NOMO-1 treated with DMSO at 0.1 percent for 48 hours (cell line): ENCODE measurements at regions not wholly inside any gene's neighbourhood (a gene's known extent, or its start where the extent isn't known, plus 50 kb on each side); places are given as distances from the start of the nearest gene placed in this dataset.

Experiments used
- DNase-seq: peaks from one replicate; lab custom pipeline; 2025; ENCODE audit not compliant: unreplicated experiment; lab: John Stamatoyannopoulos, UW

DNA sequence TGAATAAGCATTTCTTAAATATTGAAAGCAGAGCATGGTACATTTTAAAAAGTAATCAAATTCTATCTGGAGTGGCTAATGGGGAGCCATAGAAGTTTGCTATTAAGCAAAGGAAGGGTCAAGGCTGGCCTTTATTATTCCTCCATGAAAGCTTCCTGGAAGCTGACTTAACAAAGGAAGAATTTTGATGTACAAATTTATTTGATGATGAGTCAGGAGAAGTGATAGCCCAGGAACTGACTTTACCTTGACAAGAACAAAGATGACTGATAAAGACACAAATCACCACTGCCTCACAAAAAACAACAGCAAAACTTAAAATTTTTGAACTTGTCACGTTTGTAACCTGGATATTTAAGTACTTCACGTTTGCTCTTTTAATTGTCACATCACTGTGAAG lies 872.1 kb downstream of the PCDH7 start:
- no peak for DNase-seq

DNA sequence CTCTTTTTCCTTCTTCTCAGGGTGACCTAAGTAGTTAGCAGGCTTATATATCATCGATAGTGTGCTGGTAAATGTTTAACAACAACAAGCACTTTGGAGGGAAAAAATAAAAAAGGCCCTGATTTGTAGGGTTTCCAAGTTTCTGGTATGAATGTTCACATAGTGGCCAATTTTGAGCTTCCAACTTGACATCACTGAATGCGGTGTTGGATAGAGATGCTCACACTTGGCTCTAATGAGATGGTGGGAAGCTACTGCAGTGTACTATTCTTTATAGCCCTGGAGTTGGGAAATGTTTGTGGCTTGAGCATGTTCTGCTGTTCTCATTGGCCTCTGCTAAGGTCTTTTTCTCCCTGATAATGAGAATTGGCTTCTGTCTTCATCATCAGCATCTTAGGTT lies 875.3 kb downstream of the PCDH7 start:
- no peak for DNase-seq

DNA sequence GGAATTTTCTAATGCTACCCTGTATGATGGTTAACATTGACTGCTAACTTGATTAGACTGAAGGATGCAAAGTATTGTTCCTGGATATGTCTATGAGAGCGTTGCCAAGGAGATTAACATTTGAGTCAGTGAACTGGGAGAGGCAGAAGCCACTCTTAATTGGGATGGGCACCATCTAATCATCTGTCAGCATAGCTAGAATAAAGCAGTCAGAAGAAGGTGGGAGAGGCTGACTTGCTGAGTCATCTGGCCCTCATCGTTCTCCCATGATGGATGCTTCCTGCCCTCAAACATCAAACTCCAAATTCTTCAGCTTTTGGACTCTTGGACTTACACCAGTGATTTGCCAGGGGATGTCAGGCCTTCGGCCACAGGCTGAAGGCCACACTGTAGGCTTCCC lies 878.5 kb downstream of the PCDH7 start:
- no peak for DNase-seq

DNA sequence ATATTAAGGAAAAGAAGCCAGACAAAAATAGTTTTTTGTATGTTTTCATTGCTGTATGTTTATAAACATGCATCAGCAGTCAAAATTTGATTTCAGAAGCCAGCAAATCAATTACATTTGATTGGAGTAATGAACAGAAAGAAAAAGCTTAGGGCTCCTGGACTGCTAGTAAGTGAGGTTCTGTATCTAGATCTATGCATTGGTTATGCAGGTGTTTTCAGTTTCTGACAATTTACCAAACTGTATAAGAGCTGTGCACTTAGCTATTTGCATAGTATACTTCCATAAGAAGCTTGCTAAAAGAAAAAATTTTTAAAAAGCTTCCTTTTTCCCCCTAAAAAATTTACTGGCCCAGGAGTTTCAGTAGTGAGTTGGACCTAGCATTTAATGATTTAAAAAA lies 881.6 kb downstream of the PCDH7 start:
- DNase-seq: no peak

DNA sequence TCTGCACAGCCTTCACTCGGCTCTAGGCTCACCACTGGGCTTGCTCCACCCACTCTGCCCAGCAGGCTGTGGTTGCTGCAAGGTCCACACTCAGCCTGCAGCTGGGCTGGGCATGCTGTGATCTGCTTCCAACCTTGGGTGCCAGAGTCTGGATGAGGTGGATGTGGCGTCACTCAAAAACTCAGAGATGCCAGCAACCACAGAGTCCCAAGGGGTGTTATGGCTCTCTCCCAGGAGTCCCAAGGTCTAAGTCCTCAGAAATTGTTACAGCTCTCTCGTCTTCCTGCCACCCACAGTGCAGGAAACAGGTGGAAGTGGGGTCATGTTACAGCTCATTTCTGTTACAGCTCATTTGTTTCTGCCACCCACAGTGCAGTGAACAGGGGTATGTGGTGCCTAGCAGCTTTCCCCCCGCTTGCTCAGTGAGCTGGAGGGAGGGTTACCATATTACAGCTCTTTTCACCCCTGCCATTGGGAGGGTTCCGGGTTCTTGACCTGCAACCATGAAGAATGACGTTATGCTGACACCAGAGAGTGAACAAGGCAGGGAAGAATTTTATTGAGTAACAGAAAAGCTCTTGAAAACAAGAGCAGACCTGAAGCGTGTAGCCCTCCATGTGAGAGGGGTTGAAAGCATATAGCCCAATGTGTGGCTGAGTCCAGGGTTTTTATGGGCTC lies 893.9 kb downstream of the PCDH7 start:
- DNase-seq: no peak

DNA sequence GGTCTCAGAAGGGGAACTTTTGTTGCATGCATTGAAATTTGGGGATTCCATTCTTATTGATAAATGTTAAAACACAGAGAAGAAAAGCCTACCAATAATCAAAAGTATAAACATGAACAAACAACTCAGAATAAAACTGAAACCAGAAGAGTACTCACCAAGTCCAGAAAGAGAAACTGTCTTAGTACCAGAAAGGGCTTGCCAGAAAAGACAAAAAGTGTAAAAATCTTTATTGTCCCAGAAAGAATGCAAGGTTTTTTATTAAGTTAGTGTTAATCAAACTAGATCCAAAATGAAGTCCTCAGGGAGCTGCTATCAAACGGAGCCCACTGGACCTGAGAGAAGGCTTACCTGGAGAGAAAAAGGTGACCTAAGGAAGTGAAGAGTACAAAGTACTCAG lies 897.5 kb downstream of the PCDH7 start:
- DNase-seq: no peak

DNA sequence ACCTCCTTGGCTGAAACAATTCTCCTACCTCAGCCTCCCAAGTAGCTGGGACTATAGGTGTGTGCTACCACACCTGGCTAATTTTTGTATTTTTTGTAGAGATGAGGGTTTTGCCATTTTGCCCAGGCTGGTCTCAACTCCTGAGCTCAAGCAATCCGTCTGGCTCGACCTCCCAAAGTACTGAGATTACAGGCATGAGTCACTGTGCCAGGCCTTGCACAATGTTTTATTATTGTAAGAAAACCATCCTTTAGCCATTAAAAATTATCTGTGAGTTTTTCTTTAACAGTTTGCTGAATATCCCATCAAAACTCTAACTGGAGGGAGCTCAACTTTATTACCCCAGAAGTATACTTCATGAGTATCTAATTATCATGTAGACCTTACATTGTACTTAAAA lies 900.3 kb downstream of the PCDH7 start:
- no peak for DNase-seq

DNA sequence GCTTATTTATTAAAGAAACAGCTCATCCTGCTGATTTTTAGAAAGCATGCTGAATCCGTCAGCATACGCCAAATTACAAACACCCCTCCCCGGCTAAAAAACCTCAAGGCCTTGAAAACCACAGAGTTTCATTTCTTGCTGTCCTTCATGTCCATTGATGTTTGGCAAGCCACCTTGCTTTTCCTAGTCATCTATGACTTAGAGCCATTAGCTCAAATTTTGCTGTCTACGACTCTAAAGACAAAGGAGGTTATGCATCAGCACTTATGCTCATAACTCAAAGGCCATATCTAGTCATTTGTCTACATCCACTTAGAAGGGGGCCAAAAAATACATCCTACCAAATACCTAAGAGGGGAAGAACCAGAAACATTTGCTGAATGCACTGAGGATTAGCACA lies 925.1 kb downstream of the PCDH7 start:
- DNase-seq: no peak

DNA sequence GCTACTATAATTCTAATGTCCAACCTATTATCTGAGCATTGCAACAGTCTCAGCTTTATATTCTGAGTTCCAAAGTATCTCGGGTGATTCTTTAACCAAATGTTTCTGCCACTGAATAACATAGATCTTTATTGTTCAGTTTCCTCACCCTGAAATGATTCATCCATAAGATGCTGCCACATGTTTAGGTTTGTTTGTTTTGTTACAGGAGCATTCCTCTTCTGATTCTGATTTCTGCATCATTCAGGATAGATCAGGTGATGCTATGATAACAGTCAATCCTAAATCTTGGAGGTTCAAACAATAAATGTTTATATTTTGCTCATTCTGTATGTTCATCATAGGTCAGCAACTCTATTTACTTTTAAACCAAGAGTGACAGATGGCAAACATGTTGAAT lies 927.6 kb downstream of the PCDH7 start:
- no peak for DNase-seq

DNA sequence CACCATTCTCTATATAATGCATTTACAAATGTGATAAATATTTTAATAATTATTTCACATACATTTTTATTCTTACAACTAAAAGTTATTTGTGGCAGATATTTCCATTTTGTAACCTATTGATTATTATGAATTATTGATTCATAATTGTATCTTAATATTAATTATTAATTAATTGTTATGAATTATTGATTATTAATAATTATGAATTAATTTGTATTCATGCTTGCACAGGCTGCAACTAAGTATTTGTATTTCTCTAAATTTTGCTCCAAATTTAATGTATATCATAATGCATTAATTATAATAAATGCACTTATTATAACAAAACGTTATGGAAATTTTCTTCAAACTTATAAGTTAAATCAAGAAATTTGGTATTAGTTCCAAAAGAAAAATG lies 929.7 kb downstream of the PCDH7 start:
- no peak for DNase-seq

DNA sequence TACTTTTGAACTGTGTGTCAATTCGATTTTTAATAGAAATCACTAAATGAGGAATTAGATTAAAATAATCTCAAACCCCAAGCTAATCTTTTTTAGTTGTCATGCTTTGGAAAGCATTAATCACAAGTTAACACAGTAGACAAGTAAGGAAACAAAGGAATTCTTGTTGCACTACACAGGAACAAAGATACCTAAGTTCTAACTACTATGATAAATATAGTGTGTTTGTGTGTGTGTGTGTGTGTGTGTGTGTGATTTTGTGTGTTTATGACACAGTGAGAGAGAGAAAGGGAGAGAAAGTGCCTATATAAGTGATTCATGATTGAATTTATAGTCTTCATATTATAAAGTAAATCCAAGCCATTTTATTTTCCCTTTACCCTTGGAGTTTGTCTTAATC lies 931.4 kb downstream of the PCDH7 start:
- no peak for DNase-seq

DNA sequence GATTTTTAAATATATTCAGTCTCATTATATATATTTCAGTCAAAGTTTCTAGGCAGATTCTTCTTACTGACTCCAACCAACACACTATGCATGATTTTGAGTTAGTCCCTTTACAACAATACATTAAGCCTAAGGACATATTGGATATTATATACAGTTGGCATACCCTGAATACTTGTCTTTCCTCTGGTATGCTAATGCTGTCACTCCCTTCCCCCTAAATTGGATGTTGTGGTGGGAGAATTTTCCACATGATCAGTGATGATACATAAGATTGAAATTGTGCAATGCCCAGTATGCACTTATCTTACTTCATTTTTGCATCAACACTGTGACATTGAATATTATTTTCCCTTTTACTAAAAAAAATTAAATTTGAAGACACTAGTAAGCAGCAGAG lies 935.2 kb downstream of the PCDH7 start:
- DNase-seq: no peak

DNA sequence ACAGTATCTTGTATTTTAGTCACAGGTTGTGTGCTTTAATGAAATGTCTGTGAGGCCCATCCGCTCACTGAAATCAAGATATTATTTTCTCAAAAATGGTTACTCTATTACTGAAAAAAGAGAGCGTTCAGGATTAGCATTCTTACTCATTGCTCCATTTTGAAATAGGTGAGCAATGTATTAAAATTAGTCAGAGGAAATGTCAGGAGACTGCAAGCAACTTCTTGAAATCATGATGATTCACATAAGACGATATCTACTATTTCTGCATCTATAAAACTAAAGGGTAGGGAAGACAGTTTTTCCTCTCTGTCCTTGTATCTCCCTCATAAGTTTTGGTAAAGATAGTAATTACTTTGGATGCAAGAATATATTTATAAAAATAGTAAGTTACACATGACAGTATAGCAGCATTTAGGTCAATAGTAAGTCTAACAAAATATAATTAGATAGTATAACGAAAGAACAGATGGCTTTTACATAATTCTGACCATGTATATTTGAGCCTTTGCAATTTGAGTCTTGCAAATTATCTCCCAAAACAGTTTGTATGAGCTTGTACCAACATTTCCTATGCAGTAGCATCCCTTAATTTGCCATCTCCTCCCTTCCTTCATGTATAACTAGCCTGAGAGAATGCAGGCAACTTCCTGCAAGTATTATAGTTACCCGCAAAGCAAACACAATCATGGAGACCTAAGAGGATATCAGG lies 937.8 kb downstream of the PCDH7 start:
- DNase-seq: no peak

DNA sequence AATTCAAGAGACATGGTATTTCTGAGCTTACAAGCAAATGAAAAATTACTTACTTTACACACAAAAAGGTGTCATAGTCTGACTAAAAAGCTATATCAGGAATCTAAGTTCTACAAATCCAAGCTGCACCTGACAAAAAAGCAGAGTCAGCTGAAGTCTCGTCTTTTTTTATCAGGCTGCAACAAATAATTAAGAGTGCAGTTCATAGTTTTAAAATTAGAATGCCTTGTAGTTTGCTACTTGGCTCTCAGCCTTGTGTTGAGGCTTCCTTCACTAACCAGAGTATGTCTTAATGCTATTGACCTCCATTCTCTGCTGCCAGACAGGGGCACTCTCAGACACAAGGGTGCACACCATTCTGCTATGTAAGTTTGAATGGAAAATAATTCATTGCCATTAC lies 940.7 kb downstream of the PCDH7 start:
- DNase-seq: no peak

DNA sequence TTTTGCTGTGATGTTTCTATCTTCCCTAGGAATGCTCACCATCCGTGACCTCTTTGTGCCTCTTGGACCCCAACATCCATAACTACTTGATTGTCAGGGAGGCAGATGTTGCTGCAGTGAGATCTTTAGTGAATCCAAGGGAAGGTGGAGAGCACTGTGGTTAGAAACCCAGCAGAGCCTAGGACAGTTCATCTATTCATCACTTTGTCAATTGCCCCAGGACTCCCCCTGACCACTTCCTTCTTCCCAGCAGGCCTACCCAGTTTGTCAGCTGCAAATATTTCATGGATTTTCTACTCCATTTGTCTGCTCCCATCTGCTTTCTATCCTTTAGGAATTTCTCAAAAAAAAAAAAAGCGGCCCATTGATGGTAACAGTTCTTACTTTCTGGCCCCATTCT lies 942.8 kb downstream of the PCDH7 start:
- DNase-seq: no peak

DNA sequence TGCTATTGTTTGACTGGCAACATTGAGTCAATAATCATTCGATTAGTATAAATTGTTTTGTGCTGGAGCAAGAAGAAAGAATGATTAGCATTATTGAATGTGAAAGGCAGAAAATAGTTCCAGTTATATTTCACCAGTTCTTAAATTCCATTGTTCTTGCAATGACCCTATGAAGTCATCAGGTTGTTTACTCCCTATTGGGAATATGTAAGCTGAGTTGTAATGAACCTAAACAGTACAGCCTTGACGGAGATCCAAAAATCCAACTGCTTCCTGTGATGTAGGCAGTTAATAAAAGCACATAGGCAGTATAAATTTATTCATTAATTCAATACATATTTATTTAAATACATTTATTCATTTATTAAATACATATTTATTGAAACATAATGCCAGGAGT lies 947.5 kb downstream of the PCDH7 start:
- DNase-seq: no peak

DNA sequence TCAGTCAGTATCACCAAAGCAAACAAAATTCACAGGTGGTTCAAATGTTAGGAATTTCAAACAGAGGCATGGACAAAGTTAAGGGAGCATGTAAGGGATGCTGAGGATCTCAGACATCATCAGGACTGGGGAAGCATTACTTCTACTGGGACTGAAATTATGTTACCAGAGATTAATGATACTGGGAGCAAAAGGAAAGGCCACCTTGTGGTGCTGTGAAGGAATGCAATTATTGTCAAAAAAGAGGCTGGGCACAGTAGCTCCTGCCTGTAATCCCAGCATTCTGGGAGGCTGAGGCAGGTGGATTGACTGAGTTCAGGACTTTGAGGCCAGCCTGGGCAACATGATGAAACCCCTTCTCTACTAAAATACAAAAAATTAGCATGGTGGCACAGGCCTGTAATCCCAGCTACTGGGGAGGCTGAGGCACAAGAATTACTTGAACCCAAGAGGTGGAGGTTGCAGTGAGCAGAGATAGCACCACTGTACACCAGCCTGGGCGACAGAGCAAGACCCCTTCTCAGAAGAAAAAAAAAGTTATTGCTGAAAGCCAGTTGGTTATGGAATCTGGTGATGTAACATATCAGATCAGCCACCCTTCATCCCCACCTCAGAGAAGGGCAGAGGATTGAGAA lies 954.3 kb downstream of the PCDH7 start:
- DNase-seq: no peak

DNA sequence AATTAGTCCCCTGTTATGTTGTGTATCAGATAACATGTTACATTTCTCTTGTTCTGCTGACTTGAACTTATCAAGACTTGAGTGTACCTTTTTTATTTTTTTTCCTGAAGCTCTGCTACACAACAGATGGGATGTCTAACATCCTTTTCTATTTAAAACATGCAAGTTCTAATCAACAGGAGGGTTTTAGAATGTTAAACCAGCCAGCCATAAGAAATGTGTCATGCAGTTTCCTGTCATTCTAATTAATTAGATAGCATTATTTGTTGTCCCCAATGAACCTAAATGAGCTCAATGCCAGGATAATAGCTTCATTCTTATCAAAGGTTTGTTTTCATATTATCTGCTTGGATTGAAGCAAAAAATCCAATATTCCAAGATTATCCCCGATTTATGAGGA lies 958.2 kb downstream of the PCDH7 start:
- no peak for DNase-seq

DNA sequence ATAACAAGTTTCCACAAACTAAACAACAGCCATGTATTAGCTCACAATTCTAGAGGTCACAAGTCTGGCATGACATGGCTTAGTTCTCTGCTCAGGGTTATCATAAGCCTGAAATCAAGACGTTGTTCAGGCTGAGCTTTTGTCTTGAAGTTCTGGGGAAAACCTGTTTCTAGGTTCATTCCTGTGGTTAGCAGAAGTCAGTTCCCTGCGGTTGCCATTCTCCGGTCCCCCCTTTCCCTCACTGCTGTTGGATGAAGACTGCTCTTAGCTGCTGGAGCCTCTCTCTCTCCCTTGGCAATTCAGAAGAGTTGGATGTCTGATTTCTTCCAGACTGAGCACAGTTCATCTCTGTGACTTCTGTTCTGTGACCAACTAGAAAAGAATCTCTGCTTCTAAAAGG lies 962.6 kb downstream of the PCDH7 start:
- no peak for DNase-seq

DNA sequence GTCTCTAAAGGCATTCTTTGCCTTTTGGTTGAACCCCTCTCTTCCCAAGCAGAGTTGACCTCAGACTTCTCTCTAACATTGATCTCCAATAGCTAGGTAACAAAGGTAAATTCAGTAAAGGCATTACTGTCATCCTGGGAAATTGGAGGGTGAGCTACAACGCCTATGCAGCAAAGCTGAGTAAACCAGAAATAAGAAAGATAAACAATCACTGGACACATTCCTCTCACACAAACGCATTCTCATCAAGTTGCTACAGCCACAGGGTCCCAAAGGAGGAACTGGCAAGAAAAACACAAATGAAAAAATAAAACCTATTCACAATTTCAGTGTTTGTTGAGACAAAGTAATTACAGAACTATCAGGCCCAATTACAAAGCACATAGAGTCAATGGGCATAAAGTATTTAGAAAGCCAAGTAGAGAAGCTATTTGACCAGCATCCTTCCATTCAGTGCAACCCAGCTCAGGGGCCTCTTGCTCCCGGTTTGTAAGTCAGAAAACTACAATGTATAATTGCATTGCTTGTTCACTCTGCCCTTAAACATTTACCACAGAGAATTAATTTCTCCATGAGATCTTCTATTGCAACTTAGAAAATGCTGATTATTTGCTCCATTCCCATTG lies 967.7 kb downstream of the PCDH7 start:
- no peak for DNase-seq

DNA sequence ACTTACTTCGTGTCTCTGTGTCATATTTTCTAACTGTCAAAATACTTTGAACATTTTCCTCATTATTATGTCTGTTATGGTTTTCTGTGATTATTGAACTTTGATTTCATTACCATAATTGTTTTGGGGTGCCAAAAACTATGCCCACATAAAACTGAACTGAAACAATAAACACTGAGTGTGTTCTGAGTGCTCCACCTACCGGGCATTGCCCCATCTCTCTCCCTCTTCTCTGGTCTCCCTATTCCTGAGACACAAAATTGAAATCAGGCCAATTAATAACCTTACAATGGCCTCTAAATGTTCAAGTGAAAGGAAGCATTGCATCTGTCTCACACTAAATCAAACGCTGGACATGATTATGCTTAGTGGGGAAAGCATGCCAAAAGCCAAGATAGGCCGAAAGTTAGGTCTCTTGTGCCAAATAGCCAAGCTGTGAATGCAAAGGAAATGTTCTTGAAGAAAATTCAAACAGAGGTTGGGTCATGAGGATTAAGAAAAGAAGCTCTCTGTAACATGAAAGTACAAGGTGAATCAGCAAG lies 972.3 kb downstream of the PCDH7 start:
- DNase-seq: no peak

DNA sequence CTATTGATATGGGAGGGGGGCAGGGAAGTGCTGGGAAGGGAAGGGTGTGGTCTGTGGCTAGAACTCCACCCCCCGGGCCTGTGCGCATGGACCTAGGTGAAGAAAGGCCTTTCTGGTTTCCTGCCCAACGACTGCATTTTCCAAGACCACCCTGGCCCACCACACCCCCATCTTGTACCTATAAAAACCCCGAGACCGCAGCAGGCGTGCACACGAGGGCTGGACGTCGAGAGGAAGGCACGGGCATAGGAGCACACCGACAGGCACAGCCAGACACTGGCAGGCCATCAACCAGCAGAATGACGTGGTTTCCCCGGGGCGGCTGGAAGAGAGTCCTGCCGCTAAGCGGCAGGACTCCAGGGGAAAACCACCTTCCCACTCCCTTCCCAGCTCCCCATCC lies 981.1 kb downstream of the PCDH7 start:
- no peak for DNase-seq
